OCI-LY1 (cell line): ENCODE measurements at regions not wholly inside any gene's neighbourhood (a gene's known extent, or its start where the extent isn't known, plus 50 kb on each side); places are given as distances from the start of the nearest gene placed in this dataset.

Source experiments
- H2AFZ ChIP-seq: fragments of 200-600 bp; sonication (generic), shearing (Covaris generic); 2 replicates; pipeline ENCODE4 v1.6.0; 2014; ENCODE audit warnings: antibody characterized with exemption, mild to moderate bottlenecking, low read length
- H3F3A ChIP-seq: fragments of 200-600 bp; sonication (generic), shearing (Covaris generic); 2 replicates; pipeline ENCODE4 v1.6.0; 2014; ENCODE audit warnings: mild to moderate bottlenecking, antibody characterized with exemption, low read length, moderate library complexity; ENCODE audit not compliant: insufficient read depth
- H3K27ac ChIP-seq: fragments of 200-600 bp; sonication (generic); 2 replicates; pipeline ENCODE4 v1.5.1; 2014; ENCODE audit warnings: low read length, mixed run types, mild to moderate bottlenecking, low read depth; ENCODE audit not compliant: poor library complexity, severe bottlenecking
- H3K27me3 ChIP-seq: fragments of 200-600 bp; sonication (generic); 2 replicates; pipeline ENCODE4 v1.6.0; 2014; ENCODE audit warnings: antibody characterized with exemption, mild to moderate bottlenecking, low read length, moderate library complexity; ENCODE audit not compliant: insufficient read depth
- H3K36me3 ChIP-seq: fragments of 200-600 bp; sonication (generic); 2 replicates; pipeline ENCODE4 v1.6.1; 2014; ENCODE audit warnings: mild to moderate bottlenecking, antibody characterized with exemption, low read length, moderate library complexity, mixed read lengths; ENCODE audit not compliant: insufficient read depth
- H3K4me1 ChIP-seq: fragments of 200-600 bp; sonication (generic); 2 replicates; pipeline ENCODE4 v1.5.1; 2014; ENCODE audit warnings: mild to moderate bottlenecking, low read length, moderate library complexity; ENCODE audit not compliant: insufficient read depth, severe bottlenecking
- H3K4me2 ChIP-seq: fragments of 200-600 bp; sonication (generic), shearing (Covaris generic); 2 replicates; pipeline ENCODE4 v1.6.1; 2014; ENCODE audit warnings: low read length
- H3K4me3 ChIP-seq: fragments of 200-600 bp; sonication (generic); 2 replicates; pipeline ENCODE4 v1.5.1; 2014; ENCODE audit warnings: low read length, low read depth, mild to moderate bottlenecking, mixed read lengths; ENCODE audit not compliant: poor library complexity, severe bottlenecking
- H3K79me2 ChIP-seq: fragments of 200-600 bp; shearing (Covaris generic); 2 replicates; pipeline ENCODE4 v1.6.1; 2016; ENCODE audit warnings: mixed run types, low read length, mixed read lengths; ENCODE audit not compliant: insufficient read depth
- H3K9ac ChIP-seq: fragments of 200-600 bp; sonication (generic), shearing (Covaris generic); 2 replicates; pipeline ENCODE4 v1.6.1; 2014; ENCODE audit warnings: mild to moderate bottlenecking, low read length, mixed read lengths
- H3K9me2 ChIP-seq: fragments of 200-600 bp; sonication (generic), shearing (Covaris generic); 2 replicates; pipeline ENCODE4 v1.6.1; 2014; ENCODE audit warnings: low read depth, mild to moderate bottlenecking, low read length, mixed read lengths
- H3K9me3 ChIP-seq: fragments of 200-600 bp; shearing (Covaris generic); 2 replicates; pipeline ENCODE4 v1.6.1; 2014; ENCODE audit warnings: low read length, mixed read lengths
- H4K20me1 ChIP-seq: fragments of 200-600 bp; sonication (generic), shearing (Covaris generic); 2 replicates; pipeline ENCODE4 v1.6.0; 2016; ENCODE audit warnings: mild to moderate bottlenecking, low read length; ENCODE audit not compliant: insufficient read depth
- EZH2 ChIP-seq: fragments of 200-600 bp; sonication (generic), shearing (Covaris generic); IDR thresholded peaks from 2 replicates; pipeline ENCODE4 v1.8.0; 2017; ENCODE audit warnings: borderline replicate concordance, mixed run types, mild to moderate bottlenecking, antibody characterized with exemption, low read length, moderate library complexity, mixed read lengths
- TF ChIP-seq, protein P1 (sequence below): fragments of 200-600 bp; sonication (generic), shearing (Covaris generic); IDR thresholded peaks from 2 replicates; pipeline ENCODE4 v1.5.1; 2017; ENCODE audit warnings: mild to moderate bottlenecking, antibody characterized with exemption, low read length, moderate library complexity, mixed read lengths

DNA sequence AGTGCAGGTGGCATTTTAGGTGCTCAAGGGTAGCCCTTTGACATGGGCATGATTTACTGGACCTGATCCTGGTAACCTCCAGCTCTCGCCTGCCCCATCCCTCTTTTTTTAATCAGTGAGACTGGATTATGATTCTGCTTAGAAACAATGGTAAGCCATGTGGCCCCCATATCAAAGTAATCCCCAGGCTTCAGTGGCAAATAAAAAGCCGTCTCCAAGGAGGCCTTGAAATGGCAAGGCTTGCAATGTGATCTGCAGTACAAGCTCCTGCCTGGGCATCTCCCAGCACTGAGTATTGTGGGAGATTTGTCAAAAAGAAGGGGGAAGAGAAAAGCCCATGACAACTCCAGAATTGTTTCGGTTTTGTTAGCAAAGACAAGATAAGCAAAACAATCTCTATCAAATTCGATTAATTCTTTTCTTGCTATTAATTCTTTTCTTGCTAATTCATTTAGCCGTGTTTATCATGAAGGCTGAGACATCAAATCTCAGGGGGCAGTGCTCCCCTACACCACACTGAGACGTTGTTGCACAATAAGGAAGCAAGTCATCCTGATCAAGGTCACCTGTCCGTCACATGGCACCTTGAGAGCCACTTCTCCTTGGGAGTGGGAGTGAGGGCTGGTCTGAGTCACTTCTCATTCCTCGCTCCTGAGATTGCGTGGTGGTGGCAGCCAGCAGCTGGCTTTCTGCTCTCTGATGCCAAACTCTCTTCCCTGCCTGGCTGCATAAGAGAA, 312.7 kb upstream of the GATB start:
- TF ChIP-seq, protein P1, sequence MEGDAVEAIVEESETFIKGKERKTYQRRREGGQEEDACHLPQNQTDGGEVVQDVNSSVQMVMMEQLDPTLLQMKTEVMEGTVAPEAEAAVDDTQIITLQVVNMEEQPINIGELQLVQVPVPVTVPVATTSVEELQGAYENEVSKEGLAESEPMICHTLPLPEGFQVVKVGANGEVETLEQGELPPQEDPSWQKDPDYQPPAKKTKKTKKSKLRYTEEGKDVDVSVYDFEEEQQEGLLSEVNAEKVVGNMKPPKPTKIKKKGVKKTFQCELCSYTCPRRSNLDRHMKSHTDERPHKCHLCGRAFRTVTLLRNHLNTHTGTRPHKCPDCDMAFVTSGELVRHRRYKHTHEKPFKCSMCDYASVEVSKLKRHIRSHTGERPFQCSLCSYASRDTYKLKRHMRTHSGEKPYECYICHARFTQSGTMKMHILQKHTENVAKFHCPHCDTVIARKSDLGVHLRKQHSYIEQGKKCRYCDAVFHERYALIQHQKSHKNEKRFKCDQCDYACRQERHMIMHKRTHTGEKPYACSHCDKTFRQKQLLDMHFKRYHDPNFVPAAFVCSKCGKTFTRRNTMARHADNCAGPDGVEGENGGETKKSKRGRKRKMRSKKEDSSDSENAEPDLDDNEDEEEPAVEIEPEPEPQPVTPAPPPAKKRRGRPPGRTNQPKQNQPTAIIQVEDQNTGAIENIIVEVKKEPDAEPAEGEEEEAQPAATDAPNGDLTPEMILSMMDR = no peak
- no peak for TF ChIP-seq EZH2
- no peaks in the 10 kb centered on the region for H3K36me3 ChIP-seq
- H3K79me2 ChIP-seq = no peaks in the 10 kb centered on the region
- peaks cover 48% of the 10 kb centered on the region for H3K4me1 ChIP-seq
- no peak overlapping the region for H3K4me2 ChIP-seq
- H3K27me3 ChIP-seq = no peaks in the 10 kb centered on the region
- no peaks in the 10 kb centered on the region for H4K20me1 ChIP-seq
- no peaks in the 10 kb centered on the region for H3F3A ChIP-seq
- no peak overlapping the region for H3K4me3 ChIP-seq
- no peaks in the 10 kb centered on the region for H3K9me3 ChIP-seq
- H3K27ac ChIP-seq = no peak overlapping the region
- no peak overlapping the region for H3K9ac ChIP-seq
- H2AFZ ChIP-seq = no peak overlapping the region; the same call in 1 of the 2 replicates
- no peaks in the 10 kb centered on the region for H3K9me2 ChIP-seq

DNA sequence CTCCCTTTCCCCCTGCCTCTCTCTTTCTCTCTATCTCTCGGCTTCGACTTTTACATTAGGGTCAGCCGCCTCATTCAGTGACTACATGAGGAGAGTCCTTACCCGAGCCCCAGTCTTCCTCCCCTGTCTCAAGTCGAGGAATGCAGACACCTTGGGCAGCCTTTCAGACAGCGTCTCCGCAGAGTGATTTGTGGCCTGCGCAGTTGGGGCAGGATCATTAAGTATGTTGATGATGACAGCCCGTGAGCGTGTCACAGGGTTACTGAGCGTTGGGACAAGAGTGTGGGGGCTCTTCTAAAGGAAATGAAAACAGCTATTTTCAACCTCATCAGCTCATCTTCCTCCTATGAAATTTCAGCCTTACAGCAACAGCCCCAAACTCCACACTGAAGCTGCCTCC, 312.1 kb upstream of the GATB start:
- Histone ChIP-seq H3K4me3 (no peak overlapping the region), H3K79me2 (no peaks in the 10 kb centered on the region), H3K9ac (no peak overlapping the region), H3K9me3 (no peaks in the 10 kb centered on the region), H2AFZ (no peak overlapping the region), H4K20me1 (no peaks in the 10 kb centered on the region), H3K4me2 (no peak overlapping the region), H3K27ac (no peak overlapping the region), H3K36me3 (no peaks in the 10 kb centered on the region), H3K27me3 (no peaks in the 10 kb centered on the region), H3K9me2 (no peaks in the 10 kb centered on the region), H3F3A (no peaks in the 10 kb centered on the region), H3K4me1 (peaks cover 48% of the 10 kb centered on the region)
- TF ChIP-seq, protein P1 = no peak
- TF ChIP-seq EZH2 = no peak

DNA sequence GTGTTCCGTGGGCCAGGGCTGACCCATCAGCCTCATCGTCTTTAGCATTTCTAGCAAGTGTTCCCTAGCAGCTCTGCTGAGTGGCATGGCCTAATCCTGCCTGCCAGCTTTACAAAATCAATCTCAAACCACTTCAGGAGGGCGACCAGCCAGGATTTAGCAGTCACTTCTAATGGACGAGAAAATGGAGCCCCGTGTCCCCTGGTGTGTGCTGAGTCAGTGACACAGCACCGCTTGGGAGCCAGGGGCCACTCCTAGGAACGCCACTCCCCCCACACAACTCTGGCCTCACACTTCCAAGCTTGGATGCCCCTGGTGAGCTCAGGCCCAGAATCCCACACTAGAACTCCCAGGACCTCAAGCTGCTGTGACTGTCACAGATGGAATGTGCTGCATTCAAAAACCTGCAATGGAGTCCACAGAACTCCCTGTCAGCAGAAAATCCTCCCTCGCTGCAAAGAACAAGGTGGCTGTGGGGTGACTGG, 311.2 kb upstream of the GATB start:
- Histone ChIP-seq H3K4me2 (no peak overlapping the region), H4K20me1 (no peaks in the 10 kb centered on the region), H3K27me3 (no peaks in the 10 kb centered on the region), H3K9me3 (no peaks in the 10 kb centered on the region), H3K36me3 (no peaks in the 10 kb centered on the region), H2AFZ (no peak overlapping the region), H3F3A (no peaks in the 10 kb centered on the region), H3K79me2 (no peaks in the 10 kb centered on the region), H3K9me2 (no peaks in the 10 kb centered on the region), H3K4me3 (no peak overlapping the region), H3K27ac (no peak overlapping the region), H3K4me1 (peaks cover 48% of the 10 kb centered on the region), H3K9ac (no peak overlapping the region)
- no peak for TF ChIP-seq EZH2
- TF ChIP-seq, protein P1 = no peak
